RPMI7951 (cell line): ENCODE measurements at regions not wholly inside any gene's neighbourhood (a gene's known extent, or its start where the extent isn't known, plus 50 kb on each side); places are given as distances from the start of the nearest gene placed in this dataset.
A peak's percentile ranks its signal among the peaks of the same experiment; 100 is the strongest.

Experiments
- DNase-seq: peaks from one replicate; pipeline ENCODE4 v3.0.0-alpha.2; 2012; ENCODE audit warnings: low read depth

DNA sequence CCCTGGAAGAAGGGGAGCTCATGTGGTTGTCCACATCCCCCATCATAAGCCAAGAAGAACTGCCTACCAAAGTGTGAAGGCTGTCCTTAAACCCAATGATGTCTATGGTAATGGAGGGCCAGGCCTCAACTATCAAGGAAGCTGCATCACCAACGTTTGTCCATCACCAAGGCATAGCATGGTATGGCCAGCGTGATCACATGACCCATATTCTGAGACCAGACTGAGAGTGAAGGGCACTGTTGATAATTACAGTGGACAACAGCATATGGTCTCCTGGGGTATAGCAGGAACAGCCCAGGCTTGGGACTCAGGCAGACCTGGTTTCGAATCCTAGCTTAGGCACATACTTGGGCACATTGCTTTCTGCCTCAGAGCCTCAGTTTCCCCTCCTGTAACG lies 218.2 kb upstream of the RREB1 start:
- DNase-seq, result no peak

DNA sequence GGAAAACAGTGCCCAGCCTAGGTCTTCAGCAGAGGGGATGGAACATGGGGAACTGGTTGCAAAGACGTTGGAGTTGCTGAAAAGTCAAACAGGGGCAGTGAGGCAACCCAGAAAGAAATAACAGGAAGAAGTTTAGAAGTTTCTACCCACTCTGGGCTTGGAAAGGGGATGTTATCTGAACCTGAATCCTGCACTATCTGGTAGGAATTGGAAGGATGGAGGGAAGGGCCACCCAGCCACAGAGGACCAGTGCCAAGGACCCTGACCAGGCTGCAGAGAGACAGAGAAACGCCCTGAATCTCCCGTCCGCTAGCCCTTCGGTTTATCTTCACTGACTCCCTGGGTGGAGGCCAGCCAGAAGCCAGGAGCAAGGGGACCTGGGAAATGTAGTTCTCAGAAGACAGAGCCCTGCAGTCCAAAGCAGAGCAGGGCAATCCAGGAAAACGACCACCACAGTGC lies 217.3 kb upstream of the RREB1 start:
- no peak for DNase-seq

DNA sequence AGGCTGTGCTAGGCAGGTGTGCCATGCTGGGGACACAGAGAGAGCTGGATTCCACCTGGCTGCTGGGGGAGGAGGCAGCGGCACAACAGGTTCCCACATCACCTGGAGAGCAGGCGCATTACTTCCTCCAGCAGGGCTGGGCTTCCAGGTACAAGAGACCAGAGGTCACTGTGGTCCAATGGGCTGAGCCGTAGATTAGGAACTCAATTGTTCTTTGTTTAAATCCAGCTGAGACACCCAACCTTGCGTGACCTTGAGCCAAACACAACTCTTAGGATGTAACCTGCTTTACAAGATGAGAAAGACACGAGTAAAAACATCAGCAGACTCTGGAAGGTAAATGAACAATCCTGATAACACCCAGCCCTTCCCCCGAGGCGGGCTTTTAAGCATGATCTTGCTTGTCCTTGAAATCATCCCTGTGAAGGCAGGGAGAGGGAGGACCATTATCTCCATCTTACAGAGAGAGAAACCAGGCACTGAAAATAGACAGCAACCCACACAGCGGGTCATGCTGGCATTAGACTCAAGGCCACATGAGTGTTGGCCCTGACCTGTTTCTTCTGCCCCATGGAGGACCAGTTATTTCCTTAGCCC lies 216.5 kb upstream of the RREB1 start:
- DNase-seq, result no peak

DNA sequence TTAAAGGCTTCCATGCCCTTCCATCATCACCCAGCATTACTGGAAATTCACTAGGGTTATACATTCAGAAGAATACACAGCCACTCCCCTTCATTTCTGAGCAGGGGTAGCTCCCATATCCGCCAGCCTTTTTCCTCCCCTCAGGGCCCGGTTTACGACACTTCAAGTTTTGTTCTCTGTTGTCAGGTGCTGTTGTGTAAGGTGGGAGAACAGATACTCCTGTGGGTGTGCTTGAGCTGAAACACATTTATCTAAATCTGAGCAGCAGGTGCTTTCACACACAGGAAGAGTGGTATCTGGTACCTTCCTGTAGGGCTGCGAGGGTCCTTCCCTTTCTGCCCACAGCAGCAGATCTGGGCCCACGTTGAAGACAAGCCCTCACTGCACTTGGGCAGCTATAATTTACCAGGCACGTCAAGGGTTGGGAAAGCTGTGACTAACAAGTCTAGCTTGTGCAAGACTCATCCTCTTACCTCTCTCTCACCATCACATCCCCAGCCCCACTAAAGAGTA lies 215.8 kb upstream of the RREB1 start:
- no peak for DNase-seq

DNA sequence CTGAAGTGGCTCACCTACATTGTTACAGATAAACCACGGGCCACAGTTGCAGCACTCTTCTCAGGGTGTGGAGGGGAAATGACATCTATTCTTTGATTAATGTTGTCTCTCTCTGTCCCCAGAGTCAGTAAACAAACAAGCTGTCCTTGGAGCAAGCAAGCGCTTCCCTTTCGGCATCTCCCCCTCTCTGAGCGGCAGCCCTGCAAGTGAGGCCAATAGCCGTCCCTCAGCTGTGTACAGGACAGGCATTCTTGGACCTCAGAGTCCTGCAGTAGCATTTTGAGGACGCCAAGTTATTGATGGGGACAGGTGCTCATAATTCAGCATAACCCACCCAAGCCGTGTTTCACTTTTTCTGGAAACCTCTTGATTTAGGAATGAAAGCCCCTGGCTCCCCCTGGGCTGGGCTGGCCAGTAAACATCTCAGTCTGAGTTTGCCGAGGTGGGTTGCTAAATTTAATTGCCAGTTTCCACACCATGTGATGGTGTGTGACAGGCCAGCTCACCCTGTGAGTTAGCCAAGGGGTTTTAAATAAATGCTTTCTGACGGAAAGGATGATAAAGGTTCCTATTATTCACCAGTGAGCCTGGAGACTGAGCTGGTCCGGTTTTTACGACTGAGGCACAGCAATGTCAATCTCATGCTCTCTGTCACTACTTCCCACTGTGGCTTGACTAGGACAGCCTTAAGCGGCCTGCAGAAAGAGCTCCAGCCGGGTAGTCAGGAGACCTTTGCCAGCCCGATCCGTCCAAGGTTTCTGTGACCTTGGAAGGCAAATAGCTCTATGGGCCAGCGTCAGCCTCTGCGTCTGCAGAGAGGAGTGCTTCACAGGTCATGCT lies 214.8 kb upstream of the RREB1 start:
- no peak for DNase-seq

DNA sequence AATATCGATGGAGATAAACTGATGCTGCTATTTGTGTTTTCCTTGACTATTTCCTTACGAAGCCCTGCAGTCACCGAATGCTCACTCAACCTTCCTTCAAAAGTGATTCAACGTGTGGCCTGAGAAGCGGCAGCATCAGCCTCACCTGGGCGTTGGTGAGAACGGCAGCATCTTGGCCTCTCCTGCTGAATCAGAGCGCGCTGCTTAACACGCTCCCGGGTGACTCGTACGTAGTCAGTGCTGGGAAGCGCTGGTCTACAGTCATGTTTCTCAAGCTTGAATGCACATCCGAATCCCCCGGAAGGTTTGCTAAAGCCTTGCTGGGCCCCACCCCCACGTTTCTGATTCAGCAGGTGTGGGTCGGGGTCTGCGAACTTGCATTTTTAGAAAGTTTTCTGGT lies 214.1 kb upstream of the RREB1 start:
- DNase-seq, result no peak

DNA sequence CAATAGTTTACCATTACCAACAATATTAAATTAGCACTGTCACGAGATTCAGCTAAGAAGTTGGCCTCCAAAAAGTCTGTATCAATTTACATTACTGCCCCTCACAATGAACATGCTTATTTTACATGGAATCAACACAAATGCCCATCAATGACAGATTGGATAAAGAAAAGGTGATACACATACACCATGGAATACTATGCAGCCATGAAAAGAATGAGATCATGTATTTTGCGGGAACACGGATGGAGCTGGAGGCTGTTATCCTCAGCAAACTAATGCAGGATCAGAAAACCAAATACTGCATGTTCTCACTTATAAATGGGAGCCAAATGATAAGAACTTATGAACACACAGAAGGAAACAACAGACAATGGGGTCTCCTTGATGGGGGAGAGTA lies 211.8 kb upstream of the RREB1 start:
- DNase-seq, result no peak

DNA sequence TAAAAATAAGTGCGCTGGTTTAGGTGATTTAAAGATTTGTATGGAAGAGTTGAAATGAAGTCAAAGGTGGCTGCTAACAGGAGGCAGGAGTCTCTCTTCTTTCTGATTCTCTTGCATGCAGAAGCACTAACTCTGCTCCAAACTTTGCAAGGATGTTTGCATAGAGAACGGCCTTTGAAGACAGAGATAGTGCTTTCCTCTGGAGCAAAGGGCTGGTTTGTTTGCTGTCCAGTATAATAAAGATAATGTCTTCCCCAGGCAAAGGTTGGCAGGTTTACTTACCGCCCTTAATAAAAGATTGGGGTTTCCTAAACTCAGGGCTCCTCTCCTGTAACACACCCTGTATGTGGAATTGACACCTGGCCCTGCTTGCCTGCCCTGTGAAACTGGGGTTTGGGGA lies 210.6 kb upstream of the RREB1 start:
- DNase-seq, result no peak

DNA sequence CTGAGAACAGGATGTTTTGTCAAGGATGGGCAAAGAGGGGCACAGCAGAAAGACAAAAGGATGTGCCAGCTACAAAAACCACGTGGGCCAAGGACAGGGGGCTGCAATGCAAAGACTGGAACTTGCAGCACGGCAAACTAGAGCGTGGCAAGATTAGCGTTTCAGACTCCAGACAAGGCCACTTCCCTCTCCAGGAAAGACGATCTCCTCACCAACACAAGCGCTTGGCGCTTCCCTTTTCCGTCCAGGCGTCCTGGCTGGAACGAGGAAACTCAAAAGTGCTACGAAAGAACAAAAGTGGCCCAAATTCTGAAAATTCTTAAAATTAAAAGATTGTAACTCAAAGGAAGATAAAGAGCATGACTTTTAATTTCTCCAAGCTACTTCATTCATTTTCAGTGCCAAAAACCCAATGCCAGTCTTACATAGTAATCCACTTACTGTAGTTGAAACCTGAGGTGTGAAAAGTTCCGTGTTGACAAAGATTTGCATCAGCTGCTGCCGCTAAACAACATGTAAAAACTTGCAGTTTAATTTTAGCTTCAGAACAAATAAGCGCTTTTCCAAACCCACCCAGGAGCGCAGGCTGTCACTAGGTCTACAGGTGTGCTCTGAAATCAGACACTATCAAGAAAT lies 207.1 kb upstream of the RREB1 start:
- no peak for DNase-seq

DNA sequence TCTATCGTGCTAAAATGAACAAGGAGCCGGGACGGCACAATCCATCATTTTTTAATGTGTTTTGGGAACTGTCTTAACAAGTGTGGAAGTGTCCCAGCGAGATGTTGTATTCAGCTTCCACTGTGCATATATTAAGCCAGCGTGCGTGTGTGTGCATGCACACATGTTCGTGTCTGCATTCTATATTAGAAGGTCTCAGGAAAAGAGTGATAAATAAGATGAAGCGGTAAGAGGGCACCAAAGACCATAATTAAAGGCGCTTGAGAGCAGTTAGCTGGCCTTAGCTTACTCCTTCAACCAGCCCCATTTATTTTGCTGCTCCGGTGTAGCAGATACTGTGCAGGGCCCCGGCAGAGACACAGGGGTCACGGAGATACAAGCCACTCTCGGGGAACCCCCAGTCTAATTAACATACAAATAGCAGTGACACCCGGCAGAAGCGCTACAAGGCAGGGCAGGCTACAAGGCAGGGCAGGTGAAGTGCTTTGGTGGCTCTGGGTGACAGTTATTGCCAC lies 206.5 kb upstream of the RREB1 start:
- DNase-seq, result no peak

DNA sequence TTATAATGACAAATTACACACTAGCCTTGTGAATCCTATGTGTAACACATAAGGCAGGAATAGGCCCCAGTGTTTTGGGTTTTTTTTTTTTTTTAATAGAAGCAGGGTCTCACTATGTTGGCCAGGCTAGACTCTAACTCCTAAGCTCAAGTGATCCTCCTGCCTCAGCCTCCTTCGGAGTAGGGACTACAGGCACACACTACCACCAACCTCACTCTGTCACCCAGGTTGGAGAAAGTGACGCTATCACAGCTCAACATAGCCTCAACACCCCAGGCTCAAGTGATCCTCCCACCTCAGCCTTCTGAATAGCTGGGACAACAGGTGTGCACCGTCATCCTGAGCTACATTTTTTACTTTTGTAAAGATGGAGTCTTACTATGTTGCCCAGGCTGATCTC lies 205.8 kb upstream of the RREB1 start:
- no peak for DNase-seq

DNA sequence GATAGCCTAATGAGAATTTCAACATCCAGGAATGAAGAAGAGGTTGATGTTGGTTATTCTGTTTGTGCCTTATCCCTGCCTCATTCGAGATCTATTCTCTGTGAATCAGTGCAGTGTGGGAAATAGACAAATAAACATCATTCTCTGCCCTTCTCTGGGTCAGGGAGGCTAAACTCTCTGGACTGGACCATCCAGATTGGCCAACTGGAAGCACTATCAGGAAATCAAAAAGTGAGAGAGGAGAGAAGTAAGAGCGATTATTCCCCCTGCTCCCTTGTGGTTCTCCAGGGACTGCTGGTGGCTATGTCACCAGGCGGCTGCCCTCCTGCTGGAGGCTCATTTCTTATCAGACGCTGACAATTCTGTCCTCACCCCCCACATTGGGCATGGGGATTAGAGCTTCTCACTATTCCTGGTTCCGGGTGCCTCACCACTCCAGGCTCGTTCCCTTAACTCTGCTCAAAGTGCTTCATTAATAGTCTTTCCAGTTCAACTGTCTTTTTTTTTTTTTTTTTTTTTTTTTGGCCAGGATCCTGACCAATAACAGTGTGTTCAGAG lies 201.7 kb upstream of the RREB1 start:
- no peak for DNase-seq

DNA sequence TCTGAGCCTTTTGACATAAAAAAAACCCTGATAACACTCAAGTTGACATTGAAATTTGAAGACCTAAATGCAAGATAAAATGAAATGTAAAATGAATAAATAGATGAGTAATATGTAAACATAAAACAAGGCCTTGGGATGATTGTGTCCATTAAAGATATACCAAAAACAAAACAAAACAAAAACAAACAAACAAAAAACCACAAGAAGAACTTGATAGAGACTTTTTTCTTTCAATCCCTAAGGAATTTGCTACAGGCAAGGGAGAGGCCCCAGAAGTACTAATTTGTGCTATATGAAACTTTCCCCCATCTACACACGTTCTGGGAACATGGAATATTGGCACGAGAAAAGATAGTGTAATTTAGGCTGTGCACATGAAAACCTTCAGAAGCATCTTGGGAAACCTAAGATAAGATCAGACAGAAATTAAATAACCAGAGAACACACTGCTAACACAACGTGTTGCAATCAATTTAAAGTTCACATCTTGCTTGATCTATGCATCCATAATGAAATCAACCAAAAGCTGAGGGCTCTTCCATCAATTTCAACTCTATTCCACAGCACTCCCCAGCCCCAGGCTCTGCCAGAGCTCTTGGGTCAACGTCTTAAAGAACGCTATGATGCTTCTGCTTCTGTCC lies 201.1 kb upstream of the RREB1 start:
- DNase-seq, result no peak

DNA sequence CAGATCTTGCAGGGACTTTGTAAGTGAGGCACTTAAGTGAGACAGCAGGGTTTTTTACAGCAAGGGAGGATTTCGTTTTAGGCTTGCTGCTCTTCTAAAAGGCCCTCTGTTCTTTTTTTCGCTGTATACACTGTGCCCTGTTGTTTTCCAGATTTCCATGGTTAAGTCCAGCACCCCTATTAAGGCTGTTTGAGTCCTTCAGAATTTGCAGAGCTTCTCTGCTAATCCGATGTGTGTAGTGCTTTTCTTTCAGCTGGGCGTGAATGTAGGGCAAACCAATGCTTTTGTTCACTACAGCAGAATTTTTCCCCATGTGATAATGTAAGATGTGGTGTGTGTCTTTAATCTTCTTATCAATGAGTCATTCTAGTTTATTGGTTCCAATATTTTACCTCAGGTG lies 200.5 kb upstream of the RREB1 start:
- no peak for DNase-seq

DNA sequence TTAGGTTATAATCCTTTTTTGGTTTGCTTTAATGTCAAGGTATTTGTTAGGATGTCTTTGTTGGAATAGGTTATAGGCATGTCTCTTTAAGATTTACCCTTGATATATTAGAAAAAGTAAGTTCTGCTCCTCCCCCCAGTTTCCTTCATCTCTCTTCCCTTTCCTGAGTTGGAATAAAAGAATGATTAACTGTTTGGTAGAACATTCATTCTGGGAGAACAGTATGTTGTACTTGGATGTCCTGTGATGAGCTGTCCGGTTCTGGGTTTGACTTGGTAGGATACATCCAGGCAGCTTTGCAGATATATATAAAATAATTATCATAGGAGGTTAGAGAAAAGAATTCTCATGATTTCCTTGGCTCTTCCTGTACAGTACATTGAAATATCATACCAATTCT lies 199.6 kb upstream of the RREB1 start:
- no peak for DNase-seq

DNA sequence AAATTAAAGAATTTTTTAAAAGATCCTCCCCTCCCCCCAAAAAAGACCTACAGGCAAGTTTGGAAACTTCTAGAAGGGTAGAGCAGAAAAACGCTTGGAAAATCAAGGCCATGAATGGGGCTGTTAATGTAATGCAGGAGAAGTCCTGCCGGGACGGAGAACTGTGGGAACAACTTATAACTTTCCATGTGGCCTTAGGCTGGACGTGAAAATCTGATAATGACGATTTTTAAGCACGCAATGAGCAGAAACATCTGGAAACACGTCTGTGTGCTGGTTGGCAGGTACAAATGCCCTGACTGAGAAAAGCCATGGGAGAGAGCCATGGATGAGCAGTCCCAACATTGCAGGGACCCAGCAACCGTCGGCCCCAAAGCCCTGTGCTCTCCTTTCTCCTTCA lies 198.7 kb upstream of the RREB1 start:
- DNase-seq, result no peak

DNA sequence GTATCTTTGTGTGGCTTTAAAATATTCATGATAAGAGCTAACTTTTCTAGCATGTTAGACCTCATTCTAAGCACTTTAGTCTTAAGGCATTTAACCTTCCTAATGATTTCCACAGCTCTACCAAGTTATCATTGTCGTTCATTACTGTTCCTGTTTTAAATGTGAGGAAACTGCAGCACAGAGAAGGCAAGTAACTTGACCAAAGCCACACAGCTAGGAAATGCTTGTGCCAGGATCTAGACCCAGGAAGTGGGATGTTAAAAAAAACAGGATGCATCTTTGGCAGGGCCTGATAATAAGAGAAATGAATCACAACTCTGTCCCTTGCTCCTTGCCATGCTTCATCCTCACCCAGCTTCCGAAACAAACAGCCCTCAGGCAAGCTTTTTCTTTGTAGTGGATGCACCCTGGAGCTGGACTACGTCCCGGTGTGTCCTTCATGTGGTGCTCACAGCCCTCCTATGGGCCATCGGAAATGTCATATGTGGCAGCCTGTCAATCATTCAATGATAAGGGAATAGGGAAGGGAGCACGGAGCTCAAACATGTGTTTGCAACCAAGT lies 196.9 kb upstream of the RREB1 start:
- peak; percentile 6 for DNase-seq

DNA sequence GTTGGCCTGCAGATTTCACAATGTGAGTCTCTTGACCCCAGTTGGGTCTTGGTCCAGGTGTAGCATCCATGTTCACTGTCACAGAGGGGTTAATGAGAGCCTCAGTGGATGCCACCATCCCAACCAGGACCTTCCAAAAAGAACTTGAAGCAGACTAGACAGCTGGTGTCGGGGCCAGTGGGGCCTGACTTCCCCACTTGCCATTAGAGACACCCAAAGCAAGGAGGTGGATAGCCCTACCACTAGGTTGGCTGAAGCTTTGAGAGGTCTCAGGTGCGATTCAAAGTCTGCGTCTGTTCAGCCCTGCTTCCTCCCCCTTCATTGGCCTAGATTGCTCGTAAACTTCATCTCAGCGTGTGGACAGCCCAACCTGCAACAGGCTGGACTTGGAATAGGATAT lies 196.4 kb upstream of the RREB1 start:
- DNase-seq, result no peak

DNA sequence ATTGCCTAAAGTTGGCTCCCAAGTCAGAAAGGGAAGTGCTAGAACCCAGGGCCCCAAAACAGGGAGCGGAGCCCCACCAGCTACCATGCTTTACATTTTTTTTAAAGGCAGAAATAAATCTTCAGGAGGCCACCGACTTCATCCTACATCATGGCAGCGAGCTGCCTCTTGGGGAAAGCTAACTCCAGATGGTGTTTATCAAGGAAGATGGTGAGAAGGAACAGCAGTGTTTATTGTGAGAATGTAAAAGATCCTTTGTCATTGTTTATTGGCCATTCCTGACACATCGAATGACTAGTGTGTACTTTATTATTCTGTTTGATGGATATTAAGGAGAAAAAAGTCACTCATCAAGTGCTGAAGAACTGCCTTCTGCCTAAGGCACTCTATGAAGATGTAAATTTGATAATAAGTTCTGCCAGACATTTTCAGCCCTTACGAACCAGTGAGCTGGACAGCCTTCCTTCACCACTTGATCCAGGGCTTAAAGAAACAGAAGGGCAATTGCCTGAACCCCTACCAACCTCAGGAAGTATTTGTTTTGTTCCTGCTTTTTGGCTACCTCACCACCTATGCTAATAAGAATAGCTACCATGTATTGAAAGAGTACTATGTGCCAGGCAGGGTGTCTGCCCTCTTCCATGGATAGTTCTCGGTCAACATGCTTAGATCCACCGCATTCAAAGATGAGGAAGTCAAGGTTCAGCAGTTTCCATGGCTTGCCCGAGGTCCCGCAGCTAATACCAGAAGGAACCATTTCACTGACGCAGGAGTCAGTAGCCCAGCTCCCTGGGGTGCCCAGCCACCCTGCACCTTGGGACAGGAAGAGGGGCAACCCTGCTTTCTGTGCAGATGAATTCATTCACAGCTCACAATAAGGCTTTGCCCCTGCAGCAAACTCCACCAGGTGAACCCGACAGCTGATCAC lies 194.7 kb upstream of the RREB1 start:
- no peak for DNase-seq

DNA sequence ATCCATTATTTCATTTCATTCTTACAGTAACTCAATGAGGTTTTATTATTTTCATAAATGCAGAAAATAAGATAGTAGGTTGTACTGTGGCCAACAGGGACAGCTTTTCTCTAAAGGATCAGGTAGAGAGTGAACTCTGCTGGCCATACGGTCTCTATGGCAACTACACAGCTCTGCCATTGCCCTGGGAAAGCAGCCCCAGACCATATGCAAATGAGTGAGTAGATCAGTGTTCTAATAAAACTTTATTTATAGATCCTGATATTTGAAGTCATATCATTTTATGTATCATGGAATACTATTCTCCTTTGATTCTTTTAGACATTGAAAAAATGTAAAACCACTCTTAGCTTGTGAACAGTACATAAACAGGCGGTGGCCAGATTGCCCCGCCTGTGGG lies 192.5 kb upstream of the RREB1 start:
- no peak for DNase-seq
